Hematopoietic multipotent progenitor cell (in vitro differentiated cells): ENCODE measurements at regions not wholly inside any gene's neighbourhood (a gene's known extent, or its start where the extent isn't known, plus 50 kb on each side); places are given as distances from the start of the nearest gene placed in this dataset.

Experiments used
- DNase-seq, 3 donors: peaks; one replicate each; pipeline ENCODE4 v3.0.0-alpha.2; 2011 to 2015; ENCODE audit warnings: low read depth in 2 of 3, low spot score in 2 of 3

DNA sequence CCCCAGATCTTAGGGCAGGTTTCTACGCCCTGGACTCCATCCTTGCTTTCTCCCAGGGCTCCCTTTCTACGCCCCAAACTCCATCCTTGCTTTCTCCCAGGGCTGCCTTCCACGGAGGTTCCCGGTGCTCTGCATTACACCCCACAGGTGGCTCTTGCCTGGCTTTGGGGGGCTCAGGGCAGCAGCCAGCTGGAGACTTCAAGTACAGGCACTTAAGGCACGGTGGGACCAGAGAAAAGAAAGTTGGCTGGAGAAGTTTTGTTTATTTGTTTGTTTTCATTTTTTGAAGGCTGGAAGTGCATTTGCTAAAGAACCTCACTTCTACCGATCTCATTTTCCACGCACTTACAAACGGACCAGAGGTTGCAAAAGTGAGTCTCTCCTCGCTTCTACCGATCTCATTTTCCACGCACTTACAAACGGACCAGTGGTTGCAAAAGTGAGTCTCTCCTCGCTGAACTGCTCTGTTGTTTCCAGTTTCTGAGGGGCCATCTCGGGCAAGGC, 103.8 kb upstream of the MED13L start:
- no peak for DNase-seq

- DNase-seq: no peak
These were observed 104.5 kb upstream of the MED13L start for GRCh38 chr12:116381744-116382685.

DNA sequence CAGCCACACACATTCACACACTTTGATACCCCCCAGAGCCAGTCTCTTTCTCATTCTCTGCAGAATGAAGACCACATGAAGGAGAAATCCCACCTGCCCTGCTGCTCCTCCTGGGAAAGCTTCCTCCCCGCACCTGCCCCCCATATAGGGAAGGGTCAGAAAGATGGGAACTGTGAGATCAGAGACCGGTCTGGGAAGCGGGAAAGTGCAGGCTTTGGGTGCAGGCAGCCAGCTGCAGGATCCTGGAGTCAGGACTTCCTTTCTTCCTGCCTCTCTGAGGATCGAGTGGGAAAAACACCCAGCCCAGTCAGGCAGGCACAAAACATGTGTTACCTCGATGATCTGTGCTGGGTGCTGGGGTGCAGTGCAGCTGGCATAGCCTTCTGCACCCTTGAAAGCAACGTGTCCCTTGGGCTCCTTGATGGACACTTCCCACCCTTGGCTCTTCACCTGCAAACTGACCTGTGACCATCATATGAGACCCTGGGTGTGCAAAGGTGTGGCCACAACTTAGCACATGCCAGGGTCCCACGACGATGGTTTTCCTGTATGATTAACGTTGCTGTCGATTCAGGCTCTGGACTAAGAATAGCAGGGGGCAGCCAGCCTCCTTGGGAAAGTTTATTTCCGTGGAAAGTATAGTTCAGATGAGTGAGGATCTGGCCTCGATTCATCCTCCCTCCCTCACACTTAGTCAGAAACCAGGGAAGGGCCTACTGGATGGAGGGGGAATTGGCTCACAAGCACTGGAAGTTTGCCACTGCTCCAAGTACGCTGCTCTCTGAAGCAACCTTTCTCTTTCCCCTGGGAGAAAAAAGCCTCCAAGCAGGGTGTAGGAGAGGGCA, 105.4 kb upstream of the MED13L start:
- no peak for DNase-seq

DNA sequence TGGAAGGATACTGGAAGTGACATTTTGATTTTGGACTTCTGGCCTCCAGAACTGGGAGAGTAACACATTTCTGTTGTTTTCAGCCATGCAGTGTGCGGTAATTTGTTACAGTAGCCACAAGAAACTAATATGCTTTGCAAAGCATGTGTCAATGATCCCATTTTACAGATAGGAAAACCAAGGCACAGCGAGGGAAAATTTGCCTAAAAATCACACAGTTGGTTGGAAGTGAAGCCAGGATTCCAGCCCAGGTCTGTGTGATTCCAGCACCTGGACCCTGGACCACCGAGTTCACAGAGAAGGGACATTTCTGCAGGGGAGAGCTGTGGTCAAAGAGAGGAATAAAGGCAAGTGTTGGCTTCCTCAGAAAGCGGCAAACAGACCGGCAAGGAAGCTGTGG, 106.7 kb upstream of the MED13L start:
- DNase-seq: no peak

GRCh38 chr12:116384691-116385485, 107.4 kb upstream of the MED13L start:
- peak in 2 of 3 donors; percentile 64 to 88 for DNase-seq

DNA sequence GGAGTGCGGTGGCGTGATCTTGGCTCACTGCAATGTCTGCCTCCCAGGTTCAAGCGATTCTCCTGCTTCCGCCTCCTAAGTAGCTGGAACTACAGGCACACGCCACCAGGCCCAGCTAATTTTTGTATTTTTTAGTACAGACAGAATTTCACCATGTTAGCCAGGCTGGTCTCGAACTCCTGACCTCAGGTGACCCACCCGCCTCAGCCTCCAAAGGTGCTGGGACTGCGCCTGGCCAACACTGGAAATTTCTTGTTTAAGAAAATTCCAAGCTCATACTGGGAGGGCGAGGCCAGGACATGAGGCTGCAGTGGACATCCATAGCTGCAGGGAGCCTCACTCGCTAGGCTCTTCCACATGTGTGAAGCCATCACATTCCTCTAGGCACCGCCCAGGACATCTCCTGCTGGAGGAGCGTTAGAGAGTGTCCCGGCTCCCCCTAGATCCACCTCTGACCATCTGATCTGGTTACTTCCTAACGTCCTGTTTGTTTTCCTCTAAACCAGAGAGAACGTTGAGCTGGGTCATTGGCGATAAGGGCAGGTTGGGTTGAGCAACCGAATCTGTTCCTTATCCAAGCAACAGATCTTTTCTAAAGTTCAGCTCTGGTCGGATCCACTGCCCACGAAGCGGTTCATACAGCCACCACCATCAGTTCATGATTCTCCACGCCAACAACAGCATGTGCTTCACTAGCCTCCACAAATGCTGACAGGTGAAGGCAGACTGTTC, 108.2 kb upstream of the MED13L start:
- DNase-seq: no peak

DNA sequence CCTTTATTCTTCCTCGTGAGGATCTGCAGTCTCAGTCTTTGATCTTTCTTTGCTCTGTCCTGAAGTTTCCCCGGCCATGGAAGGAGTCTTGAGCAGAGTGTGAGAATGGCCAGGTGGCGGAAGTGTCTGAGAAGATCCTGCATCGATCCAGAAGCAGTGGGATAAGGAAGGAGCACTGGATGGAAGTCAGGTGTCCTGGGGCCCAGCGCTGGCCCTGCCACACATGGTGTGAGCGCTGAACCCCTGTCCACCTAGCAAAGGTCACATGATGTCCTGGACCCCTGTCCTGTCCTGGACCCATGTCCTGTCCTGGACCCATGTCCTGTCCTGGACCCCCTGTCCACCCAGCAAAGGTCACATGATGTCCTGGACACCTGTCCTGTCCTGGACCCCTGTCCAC, 111.8 kb upstream of the MED13L start:
- no peak for DNase-seq

GRCh38 chr12:116389990-116390389, 112.5 kb upstream of the MED13L start:
- DNase-seq: no peak

DNA sequence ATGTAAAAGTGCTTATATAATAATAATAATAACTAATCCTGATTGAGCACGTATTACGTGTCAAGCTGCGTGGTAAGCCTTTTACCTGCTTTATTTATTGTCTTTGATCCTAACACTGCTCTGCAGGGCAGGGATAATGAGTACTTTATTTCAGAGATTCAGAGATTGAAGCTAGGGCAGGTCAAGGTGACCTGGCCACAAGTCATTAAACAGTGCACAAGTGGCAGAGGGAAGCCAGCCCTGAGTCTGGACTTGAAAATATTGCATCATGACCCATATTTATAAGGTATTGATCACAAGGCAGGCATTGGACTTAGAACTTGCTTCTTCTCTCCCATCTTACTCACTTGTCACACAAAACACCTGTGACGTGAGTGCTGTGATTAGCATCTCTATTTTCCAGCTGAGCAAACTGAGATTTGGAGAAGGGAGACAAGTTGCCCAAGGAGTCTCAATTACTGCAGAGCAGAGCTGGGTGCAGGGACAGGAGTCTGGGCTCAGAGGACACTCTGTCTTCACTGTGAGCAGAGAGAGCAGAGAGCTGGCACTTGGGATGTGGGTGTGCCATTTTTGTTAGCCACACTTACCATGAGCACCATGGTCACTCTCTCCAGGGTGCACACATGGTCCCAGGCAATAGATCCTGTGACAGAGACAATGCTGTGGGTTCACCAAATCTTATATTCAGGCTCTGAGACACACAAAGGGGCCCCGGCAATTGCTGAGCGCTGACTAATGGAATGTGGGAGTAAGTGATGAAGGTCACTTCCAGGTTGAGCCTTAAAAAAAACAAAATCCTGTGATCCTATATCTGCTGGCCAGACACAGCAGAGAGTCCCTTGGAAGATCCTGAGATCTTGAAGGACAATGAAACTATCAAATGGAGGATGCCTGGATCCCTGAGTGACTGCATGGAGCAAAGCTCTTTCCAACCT, 113.2 kb upstream of the MED13L start:
- no peak for DNase-seq

DNA sequence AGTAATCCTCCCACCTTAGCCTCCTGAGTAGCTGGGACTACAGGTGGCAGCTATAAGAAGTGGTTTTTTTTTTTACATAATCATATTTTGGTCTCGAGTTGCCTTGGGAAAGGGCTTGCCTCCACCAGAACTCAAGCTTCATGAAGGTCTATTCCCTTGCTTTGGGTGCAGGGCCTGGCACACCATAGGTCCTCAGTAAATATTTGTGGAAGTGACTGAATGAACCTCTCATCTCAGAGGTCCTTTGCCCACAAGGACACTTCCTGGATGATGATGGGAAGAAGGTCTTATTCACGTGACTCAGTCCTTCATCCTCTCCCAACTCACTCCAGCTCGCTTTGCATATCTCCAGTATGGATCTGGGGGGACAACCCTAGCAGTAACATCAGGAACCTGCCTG, 114.0 kb upstream of the MED13L start:
- DNase-seq: no peak

- no peak for DNase-seq
These were observed 114.6 kb upstream of the MED13L start for GRCh38 chr12:116392061-116392460.

DNA sequence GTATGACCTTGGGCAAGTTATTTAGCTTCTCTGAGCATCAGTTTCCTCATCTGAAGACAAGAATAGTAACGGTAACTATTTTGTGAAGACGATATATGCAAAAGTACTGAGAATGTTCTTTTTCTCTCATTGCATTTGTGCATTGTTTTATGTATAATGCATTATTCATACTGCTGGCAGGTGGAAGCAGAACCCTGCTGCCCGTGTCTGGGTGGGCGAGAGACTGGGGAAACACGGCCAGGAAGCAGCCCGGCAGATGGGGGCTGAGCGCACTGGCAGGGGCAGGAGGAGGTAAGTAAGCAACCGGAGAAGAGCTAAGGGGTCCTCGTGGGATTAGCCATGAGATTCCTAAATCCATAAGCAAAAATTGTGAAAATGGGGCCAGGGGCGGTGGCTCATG, 115.8 kb upstream of the MED13L start:
- peak in 1 of 3 donors; percentile 40 for DNase-seq

- DNase-seq: no peak
These were observed 116.6 kb upstream of the MED13L start for GRCh38 chr12:116393859-116394650.

DNA sequence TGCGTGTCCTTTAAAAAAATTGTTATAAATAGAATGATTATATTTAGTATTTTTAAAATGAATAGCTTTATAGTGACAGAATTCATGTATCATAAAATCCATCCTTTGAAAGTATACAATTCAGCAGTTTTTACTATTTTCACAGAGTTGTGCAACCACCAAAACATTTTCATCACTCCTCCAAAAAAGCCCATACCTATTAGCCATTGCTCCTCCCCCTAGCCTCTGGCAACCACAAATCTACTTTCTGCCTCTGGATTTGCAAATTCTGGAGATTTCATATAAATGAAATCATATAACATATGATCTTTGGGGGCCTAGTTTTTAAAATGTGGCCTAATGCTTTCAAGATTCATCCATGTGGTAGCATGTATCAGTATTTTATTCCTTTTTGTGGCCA, 117.9 kb upstream of the MED13L start:
- DNase-seq: no peak

DNA sequence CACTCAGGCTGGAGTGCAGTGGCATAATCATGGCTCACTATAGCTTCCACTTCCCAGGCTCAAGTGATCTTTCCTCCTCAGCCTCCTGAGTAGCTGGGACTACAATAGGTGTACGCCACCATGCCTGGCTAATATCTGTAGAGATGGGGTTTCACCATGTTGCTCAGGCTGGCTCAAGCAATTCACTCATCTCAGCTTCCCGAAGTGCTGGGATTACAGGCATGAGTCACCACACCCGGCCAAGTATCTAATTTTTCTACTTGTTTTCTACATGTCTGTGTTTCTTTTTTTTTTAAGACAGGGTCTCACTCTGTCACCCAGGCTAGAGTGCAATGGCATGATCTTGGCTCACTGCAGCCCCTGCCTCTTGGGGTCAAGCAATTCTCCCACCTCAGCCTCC, 119.7 kb upstream of the MED13L start:
- DNase-seq: no peak

DNA sequence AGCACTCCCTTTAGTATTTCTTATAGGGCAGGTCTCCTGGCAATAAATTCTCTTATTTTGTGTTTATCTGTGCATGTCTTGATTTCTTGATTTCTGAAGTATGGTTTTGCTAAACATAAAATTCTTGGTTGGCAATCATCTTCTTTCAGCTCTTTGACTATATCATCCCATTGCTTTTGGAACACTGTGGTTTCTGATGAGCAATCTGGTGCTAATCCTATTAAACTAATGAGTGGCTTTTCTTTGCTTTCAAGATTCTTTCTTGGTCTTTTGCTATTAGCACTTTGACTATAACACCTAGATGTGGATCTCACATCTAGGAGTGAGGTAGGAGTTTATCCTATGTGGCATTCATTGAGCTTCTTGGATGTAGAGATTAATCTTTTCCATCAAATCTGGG, 120.7 kb upstream of the MED13L start:
- DNase-seq: no peak

DNA sequence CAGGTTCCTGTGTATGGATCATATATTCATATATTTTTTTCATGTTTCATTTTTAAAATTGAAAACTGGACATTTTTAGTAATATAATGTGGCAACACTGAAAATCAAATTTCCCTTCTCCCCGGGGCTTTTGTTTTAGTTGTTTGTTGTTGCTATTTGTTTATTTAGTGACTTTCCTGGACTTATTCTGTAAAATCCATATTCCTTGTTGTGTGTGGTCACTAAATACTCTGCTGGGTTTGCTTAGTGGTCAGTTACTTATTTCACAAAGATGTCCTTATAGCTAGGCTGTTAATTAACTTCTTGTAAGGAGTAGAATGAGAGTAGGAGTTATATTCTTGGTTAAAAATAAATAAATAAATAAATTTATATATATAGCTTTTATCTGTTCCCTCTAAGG, 121.6 kb upstream of the MED13L start:
- DNase-seq: no peak
